Astrocyte (in vitro differentiated cells and primary cell): ENCODE measurements at regions not wholly inside any gene's neighbourhood (a gene's known extent, or its start where the extent isn't known, plus 50 kb on each side); places are given as distances from the start of the nearest gene placed in this dataset.
"Not testable (repeated sequence)": the region's sequence is repeated elsewhere in the genome, so short reads cannot be mapped to it uniquely, and the experiment has no call there.

Source experiments
- DNase-seq: peaks from one replicate; pipeline ENCODE4 v3.0.0-alpha.2; 2010; ENCODE audit warnings: low read depth
- FAIRE-seq: peaks from 2 replicates; lab custom pipeline; 2011; peaks lifted over from hg19 to GRCh38; lab: Jason Lieb, UNC
- H2AFZ ChIP-seq: 2 replicates; pipeline ENCODE4 v1.6.0; 2012; ENCODE audit warnings: low read depth, low read length, inconsistent platforms
- H3K27ac ChIP-seq: 2 replicates; pipeline ENCODE4 v1.5.1; 2011; ENCODE audit warnings: low read depth, low read length, inconsistent platforms
- H3K27me3 ChIP-seq: 2 replicates; pipeline ENCODE4 v1.6.0; 2011; ENCODE audit warnings: low read length, inconsistent platforms; ENCODE audit not compliant: insufficient read depth
- H3K36me3 ChIP-seq: 2 replicates; pipeline ENCODE4 v1.5.1; 2011; ENCODE audit warnings: low read length, inconsistent platforms; ENCODE audit not compliant: insufficient read depth
- H3K4me1 ChIP-seq: 2 replicates; pipeline ENCODE4 v1.5.1; 2011; ENCODE audit warnings: low read length, inconsistent platforms; ENCODE audit not compliant: insufficient read depth
- H3K4me2 ChIP-seq: 2 replicates; pipeline ENCODE4 v1.6.0; 2012; ENCODE audit warnings: low read length, inconsistent platforms
- H3K4me3 ChIP-seq: 2 replicates; pipeline ENCODE4 v1.5.1; 2011; ENCODE audit warnings: low read depth, mild to moderate bottlenecking, low read length, inconsistent platforms; ENCODE audit not compliant: insufficient read depth
- H3K79me2 ChIP-seq: 2 replicates; pipeline ENCODE4 v1.6.0; 2012; ENCODE audit warnings: mild to moderate bottlenecking, low read length, inconsistent platforms; ENCODE audit not compliant: insufficient read depth
- H3K9ac ChIP-seq: 2 replicates; pipeline ENCODE4 v1.6.0; 2012; ENCODE audit warnings: mild to moderate bottlenecking, low read length, inconsistent platforms
- H3K9me3 ChIP-seq: 2 replicates; pipeline ENCODE4 v1.5.1; 2012; ENCODE audit warnings: low read depth, mild to moderate bottlenecking, low read length, inconsistent platforms; ENCODE audit not compliant: insufficient read depth
- H4K20me1 ChIP-seq: 2 replicates; pipeline ENCODE4 v1.6.0; 2012; ENCODE audit warnings: low read length, inconsistent platforms; ENCODE audit not compliant: insufficient read depth
- H3K27ac Mint-ChIP-seq: one replicate; pipeline ENCODE4 v1.8.0; 2021; ENCODE audit warnings: mild to moderate bottlenecking, mixed read lengths; ENCODE audit not compliant: unreplicated experiment
- H3K27me3 Mint-ChIP-seq: one replicate; pipeline ENCODE4 v1.8.0; 2021; ENCODE audit warnings: low read depth, mixed read lengths; ENCODE audit not compliant: unreplicated experiment
- H3K36me3 Mint-ChIP-seq: one replicate; pipeline ENCODE4 v1.8.0; 2021; ENCODE audit warnings: low read depth, mixed read lengths; ENCODE audit not compliant: unreplicated experiment
- H3K4me1 Mint-ChIP-seq: one replicate; pipeline ENCODE4 v1.8.0; 2021; ENCODE audit warnings: low read depth, mixed read lengths; ENCODE audit not compliant: unreplicated experiment
- H3K4me3 Mint-ChIP-seq: one replicate; pipeline ENCODE4 v1.8.0; 2021; ENCODE audit warnings: mild to moderate bottlenecking, moderate library complexity, mixed read lengths; ENCODE audit not compliant: unreplicated experiment
- H3K9me3 Mint-ChIP-seq: one replicate; pipeline ENCODE4 v1.8.0; 2021; ENCODE audit warnings: mild to moderate bottlenecking, mixed read lengths; ENCODE audit not compliant: unreplicated experiment
- EZH2 ChIP-seq: IDR thresholded peaks from 2 replicates; pipeline ENCODE4 v1.6.1; 2012; ENCODE audit warnings: mild to moderate bottlenecking, low read length, inconsistent platforms; ENCODE audit not compliant: insufficient read depth
- TF ChIP-seq, protein P1 (sequence below): IDR thresholded peaks from 2 replicates; pipeline ENCODE4 v1.5.1; 2011; ENCODE audit warnings: low read depth, mild to moderate bottlenecking, inconsistent platforms, low read length, moderate library complexity; ENCODE audit not compliant: insufficient read depth

DNA sequence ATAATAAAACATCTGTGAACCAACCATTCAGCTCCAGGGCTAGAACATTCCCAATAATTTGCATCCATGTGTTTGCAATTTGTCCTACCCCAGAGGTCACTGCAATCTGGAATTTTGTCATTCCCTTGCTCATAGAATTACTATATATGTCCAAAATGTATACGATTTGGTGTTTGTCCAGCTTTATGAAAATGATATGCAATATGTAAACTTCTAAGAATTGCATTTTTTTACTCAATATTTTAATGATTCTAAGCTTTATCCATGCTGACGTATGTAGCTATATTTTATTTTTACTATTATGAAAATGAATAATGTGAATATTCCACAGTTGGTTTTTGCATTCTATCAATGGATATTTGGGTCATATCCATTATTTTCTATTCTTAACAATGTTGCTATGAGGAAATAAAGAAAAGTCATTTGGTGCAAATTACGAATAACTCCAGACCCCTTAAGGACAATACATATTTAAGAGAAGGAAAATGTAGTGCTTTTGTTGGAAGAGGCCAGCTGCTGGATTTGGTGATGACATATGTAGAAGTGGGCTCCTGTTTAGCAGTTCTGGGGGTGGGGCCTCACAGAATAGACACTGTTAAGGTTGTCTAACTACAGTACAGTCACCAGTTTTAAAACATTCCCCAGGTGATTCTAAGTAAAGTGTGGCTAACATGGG lies 139.4 kb downstream of the SLC38A4 start:
- H3K27me3 ChIP-seq = no peaks in the 10 kb centered on the region
- no peak for DNase-seq
- H3K27ac ChIP-seq = no peak overlapping the region
- H3K4me2 ChIP-seq = no peak overlapping the region
- Mint-ChIP-seq H3K27me3 (no peaks in the 10 kb centered on the region), H3K36me3 (peaks cover 3% of the 10 kb centered on the region), H3K4me3 (no peak overlapping the region), H3K9me3 (peaks cover 12% of the 10 kb centered on the region), H3K27ac (no peak overlapping the region), H3K4me1 (no peaks in the 10 kb centered on the region)
- H4K20me1 ChIP-seq = no peaks in the 10 kb centered on the region
- no peak overlapping the region for H3K4me3 ChIP-seq
- no peaks in the 10 kb centered on the region for H3K36me3 ChIP-seq
- no peaks in the 10 kb centered on the region for H3K79me2 ChIP-seq
- H2AFZ ChIP-seq = no peak overlapping the region
- H3K9ac ChIP-seq = no peak overlapping the region
- TF ChIP-seq, protein P1, sequence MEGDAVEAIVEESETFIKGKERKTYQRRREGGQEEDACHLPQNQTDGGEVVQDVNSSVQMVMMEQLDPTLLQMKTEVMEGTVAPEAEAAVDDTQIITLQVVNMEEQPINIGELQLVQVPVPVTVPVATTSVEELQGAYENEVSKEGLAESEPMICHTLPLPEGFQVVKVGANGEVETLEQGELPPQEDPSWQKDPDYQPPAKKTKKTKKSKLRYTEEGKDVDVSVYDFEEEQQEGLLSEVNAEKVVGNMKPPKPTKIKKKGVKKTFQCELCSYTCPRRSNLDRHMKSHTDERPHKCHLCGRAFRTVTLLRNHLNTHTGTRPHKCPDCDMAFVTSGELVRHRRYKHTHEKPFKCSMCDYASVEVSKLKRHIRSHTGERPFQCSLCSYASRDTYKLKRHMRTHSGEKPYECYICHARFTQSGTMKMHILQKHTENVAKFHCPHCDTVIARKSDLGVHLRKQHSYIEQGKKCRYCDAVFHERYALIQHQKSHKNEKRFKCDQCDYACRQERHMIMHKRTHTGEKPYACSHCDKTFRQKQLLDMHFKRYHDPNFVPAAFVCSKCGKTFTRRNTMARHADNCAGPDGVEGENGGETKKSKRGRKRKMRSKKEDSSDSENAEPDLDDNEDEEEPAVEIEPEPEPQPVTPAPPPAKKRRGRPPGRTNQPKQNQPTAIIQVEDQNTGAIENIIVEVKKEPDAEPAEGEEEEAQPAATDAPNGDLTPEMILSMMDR = no peak
- TF ChIP-seq EZH2 = no peak
- H3K4me1 ChIP-seq = no peaks in the 10 kb centered on the region
- FAIRE-seq = no peak
- H3K9me3 ChIP-seq = no peaks in the 10 kb centered on the region

DNA sequence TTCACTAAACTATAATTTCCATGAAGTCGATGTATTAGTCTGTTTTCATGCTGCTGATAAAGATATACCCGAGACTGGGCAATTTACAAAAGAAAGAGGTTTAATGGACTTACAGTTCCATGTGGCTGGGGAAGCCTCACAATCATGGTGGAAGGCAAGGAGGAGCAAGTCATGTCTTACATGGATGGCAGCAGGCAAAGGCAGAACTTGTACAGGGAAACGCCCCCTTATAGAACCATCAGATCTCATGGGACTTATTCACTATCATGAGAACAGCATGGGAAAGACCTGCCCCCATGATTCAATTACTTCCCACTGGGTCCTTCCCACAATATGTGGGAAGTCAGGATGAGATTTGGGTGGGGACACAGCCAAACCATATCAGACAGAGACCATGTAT lies 141.6 kb downstream of the SLC38A4 start:
- not testable (repeated sequence) for H3K36me3 Mint-ChIP-seq, H3K79me2 ChIP-seq, H3K4me3 ChIP-seq, H3K27ac Mint-ChIP-seq, H3K4me3 Mint-ChIP-seq, H3K4me1 Mint-ChIP-seq, H4K20me1 ChIP-seq, H3K4me2 ChIP-seq, H3K9ac ChIP-seq, H3K9me3 ChIP-seq, H3K4me1 ChIP-seq, H3K27me3 ChIP-seq, FAIRE-seq, H3K27ac ChIP-seq, H3K36me3 ChIP-seq, DNase-seq, H3K27me3 Mint-ChIP-seq, H2AFZ ChIP-seq
- peaks cover 12% of the 10 kb centered on the region for H3K9me3 Mint-ChIP-seq

DNA sequence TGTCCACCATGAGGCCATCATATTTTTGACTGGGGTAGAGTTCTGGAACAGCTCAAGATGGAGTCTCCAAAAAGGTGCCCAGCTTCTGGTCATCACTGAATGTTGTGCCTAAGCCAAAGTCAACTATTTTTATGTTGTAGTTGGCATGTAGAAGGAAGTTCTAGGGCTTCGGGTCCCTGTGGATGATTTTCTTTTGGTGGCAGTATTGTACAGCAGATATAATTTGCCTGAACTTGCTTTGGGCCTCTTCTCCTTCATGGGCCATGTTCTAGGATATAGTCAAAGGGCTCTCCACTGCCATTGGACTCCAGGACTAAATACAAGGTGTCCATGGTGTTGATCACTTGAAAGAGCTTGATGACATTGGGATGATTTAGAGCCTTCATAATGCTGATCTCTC lies 143.6 kb downstream of the SLC38A4 start:
- no peak for FAIRE-seq
- TF ChIP-seq, protein P1 = no peak
- no peak for TF ChIP-seq EZH2
- no peaks in the 10 kb centered on the region for H3K27me3 Mint-ChIP-seq

More for the DNA sequence above, 143.6 kb downstream of the SLC38A4 start:
- Histone ChIP-seq H3K4me3 (no peak overlapping the region), H3K4me1 (no peaks in the 10 kb centered on the region), H3K27ac (no peak overlapping the region), H3K9ac (no peak overlapping the region), H2AFZ (no peak overlapping the region), H3K27me3 (no peaks in the 10 kb centered on the region), H3K79me2 (no peaks in the 10 kb centered on the region), H3K36me3 (no peaks in the 10 kb centered on the region), H3K9me3 (no peaks in the 10 kb centered on the region), H4K20me1 (no peaks in the 10 kb centered on the region), H3K4me2 (no peak overlapping the region)
- Mint-ChIP-seq H3K4me1 (peaks cover 12% of the 10 kb centered on the region), H3K36me3 (peaks cover 3% of the 10 kb centered on the region), H3K9me3 (peaks cover 12% of the 10 kb centered on the region), H3K27ac (no peak overlapping the region), H3K4me3 (no peak overlapping the region)
- no peak for DNase-seq
